Activated CD8-positive, alpha-beta T cell treated with anti-CD3 and anti-CD28 coated beads for 36 hours (primary cell): ENCODE measurements at regions not wholly inside any gene's neighbourhood (a gene's known extent, or its start where the extent isn't known, plus 50 kb on each side); places are given as distances from the start of the nearest gene placed in this dataset.

ENCODE experiments used
- ATAC-seq: fragments of 200-7000 bp; cut with Tn5 transposase; one replicate; pipeline ENCODE4 v1.10.0; 2021; ENCODE audit warnings: mild to moderate bottlenecking, moderate library complexity
- CTCF ChIA-PET: fragments of 350-600 bp; sonication (Branson Sonifier 250); formaldehyde crosslinking; loops from one replicate; lab custom pipeline; 2021; ENCODE audit warnings: antibody characterized with exemption; lab: Charles Lee
- POLR2A ChIA-PET: fragments of 350-600 bp; sonication (Branson Sonifier 250); formaldehyde crosslinking; loops from one replicate; lab custom pipeline; 2021; ENCODE audit warnings: antibody characterized with exemption; lab: Charles Lee
- DNase-seq: peaks from one replicate; pipeline ENCODE4 v3.0.0-alpha.2; 2020
- H3K27ac Mint-ChIP-seq: one replicate; pipeline ENCODE4 v1.8.0; 2021; ENCODE audit warnings: mild to moderate bottlenecking, mixed read lengths
- H3K27me3 Mint-ChIP-seq: one replicate; pipeline ENCODE4 v1.8.0; 2021; ENCODE audit warnings: mixed read lengths
- H3K36me3 Mint-ChIP-seq: one replicate; pipeline ENCODE4 v1.8.0; 2021; ENCODE audit warnings: low read depth, mixed read lengths
- H3K4me1 Mint-ChIP-seq: one replicate; pipeline ENCODE4 v1.8.0; 2021; ENCODE audit warnings: low read depth, mixed read lengths
- H3K4me3 Mint-ChIP-seq: one replicate; pipeline ENCODE4 v1.8.0; 2021; ENCODE audit warnings: mild to moderate bottlenecking, moderate library complexity, mixed read lengths
- H3K9me3 Mint-ChIP-seq: one replicate; pipeline ENCODE4 v1.8.0; 2021; ENCODE audit warnings: mixed read lengths
- CTCF ChIP-seq: fragments of 200-600 bp; IDR thresholded peaks from one replicate; pipeline ENCODE4 v1.8.0; 2022; ENCODE audit warnings: antibody characterized with exemption, mild to moderate bottlenecking
- intact Hi-C: fragments of 100-400 bp; cut with micrococcal nuclease; formaldehyde crosslinking; loops from one replicate; pipeline ENCODE4 v1.10.0; 2022

- no peak for ATAC-seq
- DNase-seq: no peak
- Mint-ChIP-seq H3K27me3 (no peaks in the 10 kb centered on the region), H3K36me3 (no peaks in the 10 kb centered on the region), H3K27ac (no peak overlapping the region), H3K9me3 (peaks cover 6% of the 10 kb centered on the region), H3K4me3 (no peak overlapping the region), H3K4me1 (no peaks in the 10 kb centered on the region)
- intact Hi-C loops: no loop called here
- ChIA-PET CTCF (no interaction called here), POLR2A (no interaction called here)
- no peak for TF ChIP-seq CTCF
Measured at GRCh38 chr10:1886039-1886438, 148.7 kb upstream of the ADARB2 start.

- H3K9me3 Mint-ChIP-seq: peaks cover 6% of the 10 kb centered on the region
- no peak for TF ChIP-seq CTCF
- H3K27me3 Mint-ChIP-seq: peaks cover 3% of the 10 kb centered on the region
- intact Hi-C loops: no loop called here
- no peaks in the 10 kb centered on the region for H3K36me3 Mint-ChIP-seq
- ATAC-seq (no peak), DNase-seq (no peak)
- H3K4me1 Mint-ChIP-seq: no peaks in the 10 kb centered on the region
- POLR2A ChIA-PET: no interaction called here
- CTCF ChIA-PET: no interaction called here
- H3K4me3 Mint-ChIP-seq: no peak overlapping the region
- no peak overlapping the region for H3K27ac Mint-ChIP-seq
Measured at GRCh38 chr10:1882728-1883127, 145.4 kb upstream of the ADARB2 start.

GRCh38 chr10:1882180-1882579, 144.9 kb upstream of the ADARB2 start:
- CTCF ChIA-PET: no interaction called here
- H3K27me3 Mint-ChIP-seq: peaks cover 4% of the 10 kb centered on the region
- H3K27ac Mint-ChIP-seq: no peak overlapping the region
- ATAC-seq (no peak), DNase-seq (no peak)
- POLR2A ChIA-PET: no interaction called here
- no peaks in the 10 kb centered on the region for H3K36me3 Mint-ChIP-seq
- no peak overlapping the region for H3K4me3 Mint-ChIP-seq
- peaks cover 6% of the 10 kb centered on the region for H3K9me3 Mint-ChIP-seq
- no peaks in the 10 kb centered on the region for H3K4me1 Mint-ChIP-seq
- intact Hi-C loops: no loop called here
- TF ChIP-seq CTCF: no peak

- no peaks in the 10 kb centered on the region for H3K36me3 Mint-ChIP-seq
- H3K9me3 Mint-ChIP-seq: peaks cover 4% of the 10 kb centered on the region
- POLR2A ChIA-PET: no interaction called here
- H3K27me3 Mint-ChIP-seq: peaks cover 5% of the 10 kb centered on the region
- no peak for DNase-seq
- H3K4me1 Mint-ChIP-seq: no peaks in the 10 kb centered on the region
- no peak overlapping the region for H3K27ac Mint-ChIP-seq
- intact Hi-C loops: no loop called here
- TF ChIP-seq CTCF: no peak
- CTCF ChIA-PET: no interaction called here
- H3K4me3 Mint-ChIP-seq: no peak overlapping the region
- no peak for ATAC-seq
Measured at GRCh38 chr10:1881636-1882035, 144.3 kb upstream of the ADARB2 start.

- Mint-ChIP-seq H3K27ac (no peak overlapping the region), H3K36me3 (no peaks in the 10 kb centered on the region), H3K27me3 (peaks cover 5% of the 10 kb centered on the region), H3K4me3 (no peak overlapping the region), H3K4me1 (no peaks in the 10 kb centered on the region), H3K9me3 (no peaks in the 10 kb centered on the region)
- TF ChIP-seq CTCF: no peak
- ChIA-PET POLR2A (no interaction called here), CTCF (no interaction called here)
- no peak for ATAC-seq
- intact Hi-C loops: no loop called here
- no peak for DNase-seq
Measured at GRCh38 chr10:1874533-1874932, 137.2 kb upstream of the ADARB2 start.
